ENCODE measurements at regions not wholly inside any gene's neighbourhood (a gene's known extent, or its start where the extent isn't known, plus 50 kb on each side); places are given as distances from the start of the nearest gene placed in this dataset.

DNA sequence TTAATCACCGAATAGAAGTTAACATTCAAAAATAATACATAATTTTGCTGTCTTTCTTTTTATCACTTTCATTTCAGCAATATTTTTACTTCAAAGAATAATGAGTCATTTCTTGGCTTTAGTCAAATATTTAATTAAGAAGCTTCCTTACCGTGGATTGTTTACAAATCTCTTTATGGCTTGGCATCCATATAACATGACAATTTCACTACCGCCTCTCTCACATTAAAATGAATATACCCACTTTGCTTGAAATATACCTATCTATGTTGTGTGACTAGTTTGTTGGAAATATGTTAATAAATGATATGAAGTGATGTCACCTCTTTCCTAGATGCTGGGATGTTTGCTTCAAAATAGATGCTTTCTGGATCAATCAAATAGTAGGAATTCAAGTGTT is 1203.9 kb downstream of the AMY1C start:
- H3K9me2 ChIP-seq (replicated peaks; ENCODE audit: low read depth, low read length) = no peaks in the 10 kb centered on the region
- no peak overlapping the region for H2AFZ ChIP-seq (ENCODE audit: low read length)
- no peak overlapping the region for H3K4me3 ChIP-seq (ENCODE audit: low read length, poor library complexity, severe bottlenecking)
- no peaks in the 10 kb centered on the region for H3K4me1 ChIP-seq (ENCODE audit: insufficient read depth, low read length, poor library complexity, severe bottlenecking)
- no peaks in the 10 kb centered on the region for H3K36me3 ChIP-seq (ENCODE audit: insufficient read depth, low read length)
- H4K20me1 ChIP-seq (ENCODE audit: insufficient read depth, low read length, poor library complexity, severe bottlenecking) = no peaks in the 10 kb centered on the region
- no peaks in the 10 kb centered on the region for H3K79me2 ChIP-seq (ENCODE audit: insufficient read depth, low read length)
- H3F3A ChIP-seq (ENCODE audit: low read depth) = no peaks in the 10 kb centered on the region
- H3K9ac ChIP-seq (ENCODE audit: low read depth, low read length, poor library complexity, severe bottlenecking) = no peak overlapping the region
- no peaks in the 10 kb centered on the region for H3K27me3 ChIP-seq (ENCODE audit: insufficient read depth, low read length, poor library complexity, severe bottlenecking)
- TF ChIP-seq, protein P1, sequence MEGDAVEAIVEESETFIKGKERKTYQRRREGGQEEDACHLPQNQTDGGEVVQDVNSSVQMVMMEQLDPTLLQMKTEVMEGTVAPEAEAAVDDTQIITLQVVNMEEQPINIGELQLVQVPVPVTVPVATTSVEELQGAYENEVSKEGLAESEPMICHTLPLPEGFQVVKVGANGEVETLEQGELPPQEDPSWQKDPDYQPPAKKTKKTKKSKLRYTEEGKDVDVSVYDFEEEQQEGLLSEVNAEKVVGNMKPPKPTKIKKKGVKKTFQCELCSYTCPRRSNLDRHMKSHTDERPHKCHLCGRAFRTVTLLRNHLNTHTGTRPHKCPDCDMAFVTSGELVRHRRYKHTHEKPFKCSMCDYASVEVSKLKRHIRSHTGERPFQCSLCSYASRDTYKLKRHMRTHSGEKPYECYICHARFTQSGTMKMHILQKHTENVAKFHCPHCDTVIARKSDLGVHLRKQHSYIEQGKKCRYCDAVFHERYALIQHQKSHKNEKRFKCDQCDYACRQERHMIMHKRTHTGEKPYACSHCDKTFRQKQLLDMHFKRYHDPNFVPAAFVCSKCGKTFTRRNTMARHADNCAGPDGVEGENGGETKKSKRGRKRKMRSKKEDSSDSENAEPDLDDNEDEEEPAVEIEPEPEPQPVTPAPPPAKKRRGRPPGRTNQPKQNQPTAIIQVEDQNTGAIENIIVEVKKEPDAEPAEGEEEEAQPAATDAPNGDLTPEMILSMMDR (conservative IDR thresholded peaks at IDR 0.05; ENCODE audit: low read length) = no peak
- TF ChIP-seq EZH2phosphoT487 (IDR thresholded peaks at IDR 0.05; ENCODE audit: borderline replicate concordance) = no peak
- no peak overlapping the region for H3K4me2 ChIP-seq (ENCODE audit: low read depth, low read length, poor library complexity, severe bottlenecking)
- no peaks in the 10 kb centered on the region for H3K9me3 ChIP-seq (ENCODE audit: insufficient read depth, low read depth, low read length)

GRCh38 chr1:104973516-104973915 is 1223.8 kb downstream of the AMY1C start:
- no peak for TF ChIP-seq EZH2phosphoT487 (IDR thresholded peaks at IDR 0.05; ENCODE audit: borderline replicate concordance)
- TF ChIP-seq, protein P1 (conservative IDR thresholded peaks at IDR 0.05; ENCODE audit: low read length) = no peak
- no peaks in the 10 kb centered on the region for H3K9me2 ChIP-seq (replicated peaks; ENCODE audit: low read depth, low read length)
- no peaks in the 10 kb centered on the region for H3K27me3 ChIP-seq (ENCODE audit: insufficient read depth, low read length, poor library complexity, severe bottlenecking)
- H3K9ac ChIP-seq (ENCODE audit: low read depth, low read length, poor library complexity, severe bottlenecking) = no peak overlapping the region
- H3K4me3 ChIP-seq (ENCODE audit: low read length, poor library complexity, severe bottlenecking) = no peak overlapping the region
- H4K20me1 ChIP-seq (ENCODE audit: insufficient read depth, low read length, poor library complexity, severe bottlenecking) = no peaks in the 10 kb centered on the region
- no peaks in the 10 kb centered on the region for H3K9me3 ChIP-seq (ENCODE audit: insufficient read depth, low read depth, low read length)
- no peaks in the 10 kb centered on the region for H3K4me1 ChIP-seq (ENCODE audit: insufficient read depth, low read length, poor library complexity, severe bottlenecking)
- no peaks in the 10 kb centered on the region for H3K36me3 ChIP-seq (ENCODE audit: insufficient read depth, low read length)
- H3F3A ChIP-seq (ENCODE audit: low read depth) = no peaks in the 10 kb centered on the region
- H3K4me2 ChIP-seq (ENCODE audit: low read depth, low read length, poor library complexity, severe bottlenecking) = no peak overlapping the region
- no peaks in the 10 kb centered on the region for H3K79me2 ChIP-seq (ENCODE audit: insufficient read depth, low read length)
- H2AFZ ChIP-seq (ENCODE audit: low read length) = no peak overlapping the region

- Histone ChIP-seq H3K9me2 (replicated peaks; ENCODE audit: low read depth, low read length) (no peaks in the 10 kb centered on the region), H2AFZ (ENCODE audit: low read length) (no peak overlapping the region), H3K27me3 (ENCODE audit: insufficient read depth, low read length, poor library complexity, severe bottlenecking) (no peaks in the 10 kb centered on the region), H3F3A (ENCODE audit: low read depth) (no peaks in the 10 kb centered on the region), H3K4me1 (ENCODE audit: insufficient read depth, low read length, poor library complexity, severe bottlenecking) (no peaks in the 10 kb centered on the region), H3K79me2 (ENCODE audit: insufficient read depth, low read length) (no peaks in the 10 kb centered on the region), H3K9ac (ENCODE audit: low read depth, low read length, poor library complexity, severe bottlenecking) (no peak overlapping the region), H3K36me3 (ENCODE audit: insufficient read depth, low read length) (no peaks in the 10 kb centered on the region), H3K4me2 (ENCODE audit: low read depth, low read length, poor library complexity, severe bottlenecking) (no peak overlapping the region), H3K9me3 (ENCODE audit: insufficient read depth, low read depth, low read length) (0 out of 2 replicates have a peak, but pooled peaks cover 3% of the 10 kb centered on the region), H4K20me1 (ENCODE audit: insufficient read depth, low read length, poor library complexity, severe bottlenecking) (no peaks in the 10 kb centered on the region), H3K4me3 (ENCODE audit: low read length, poor library complexity, severe bottlenecking) (no peak overlapping the region)
- TF ChIP-seq, protein P1 (conservative IDR thresholded peaks at IDR 0.05; ENCODE audit: low read length) = no peak
- no peak for TF ChIP-seq EZH2phosphoT487 (IDR thresholded peaks at IDR 0.05; ENCODE audit: borderline replicate concordance)
Measured at GRCh38 chr1:104979651-104980050, 1230.0 kb downstream of the AMY1C start.
